Dermis blood vessel endothelial cell (primary cell): ENCODE measurements at regions not wholly inside any gene's neighbourhood (a gene's known extent, or its start where the extent isn't known, plus 50 kb on each side); places are given as distances from the start of the nearest gene placed in this dataset.

Experiments used
- DNase-seq: peaks from one replicate; pipeline ENCODE4 v3.0.0; 2010

- no peak for DNase-seq
These were observed 459.0 kb downstream of the BCL11A start for GRCh38 chr2:60094450-60094929.

- no peak for DNase-seq
These were observed 460.7 kb downstream of the BCL11A start for GRCh38 chr2:60092781-60093180.

GRCh38 chr2:60091894-60092293 is 461.6 kb downstream of the BCL11A start:
- DNase-seq: no peak

DNA sequence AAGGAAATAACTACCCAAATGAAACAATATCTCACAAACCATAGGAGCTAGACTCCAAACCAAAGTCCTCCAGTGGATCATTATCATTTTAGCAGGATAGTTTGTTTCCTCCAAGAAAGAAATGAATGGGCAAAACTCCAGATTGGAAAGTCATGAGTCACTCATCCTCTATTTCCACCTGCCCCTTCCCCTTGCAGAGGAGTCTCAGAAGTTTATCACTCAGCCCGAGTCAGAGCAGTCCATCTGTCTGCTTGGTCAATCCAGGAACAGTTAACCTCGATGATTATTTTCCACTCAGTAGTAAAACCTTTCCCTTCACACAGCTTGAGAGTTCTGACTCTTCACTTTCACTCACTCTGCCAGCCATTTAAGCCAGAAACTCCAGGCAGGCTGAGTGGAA is 462.2 kb downstream of the BCL11A start:
- no peak for DNase-seq

GRCh38 chr2:60079562-60079961 is 473.9 kb downstream of the BCL11A start:
- no peak for DNase-seq

GRCh38 chr2:60075048-60075447 is 478.4 kb downstream of the BCL11A start:
- DNase-seq: no peak

- no peak for DNase-seq
These were observed 480.3 kb downstream of the BCL11A start for GRCh38 chr2:60073201-60073600.

GRCh38 chr2:60072609-60073008 is 480.8 kb downstream of the BCL11A start:
- DNase-seq: no peak

- no peak for DNase-seq
These were observed 482.0 kb downstream of the BCL11A start for GRCh38 chr2:60071490-60071831.

- DNase-seq: no peak
These were observed 482.5 kb downstream of the BCL11A start for GRCh38 chr2:60070736-60071489.

GRCh38 chr2:60070196-60070595 is 483.3 kb downstream of the BCL11A start:
- no peak for DNase-seq

DNA sequence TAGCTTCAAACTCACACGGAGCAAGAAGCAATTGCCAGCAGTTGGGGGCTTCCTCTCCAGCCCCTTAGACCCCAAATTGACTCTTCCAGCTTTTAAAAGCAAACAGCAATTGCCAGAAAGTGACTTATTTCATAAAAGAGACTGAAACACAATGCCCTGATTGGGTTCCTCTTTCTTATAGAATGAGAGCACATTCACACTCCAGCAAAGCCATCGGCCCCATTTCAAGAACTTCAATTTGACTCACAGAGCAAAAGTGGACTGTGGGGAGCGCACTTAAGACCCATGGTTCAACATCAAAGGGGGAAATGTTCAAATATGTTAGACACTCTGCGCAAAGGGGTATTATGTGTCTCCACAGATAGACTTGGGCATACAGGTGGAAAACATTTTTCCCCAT is 484.7 kb downstream of the BCL11A start:
- no peak for DNase-seq

GRCh38 chr2:60067006-60067405 is 486.4 kb downstream of the BCL11A start:
- DNase-seq: no peak

GRCh38 chr2:60066096-60066839 is 487.2 kb downstream of the BCL11A start:
- no peak for DNase-seq

DNA sequence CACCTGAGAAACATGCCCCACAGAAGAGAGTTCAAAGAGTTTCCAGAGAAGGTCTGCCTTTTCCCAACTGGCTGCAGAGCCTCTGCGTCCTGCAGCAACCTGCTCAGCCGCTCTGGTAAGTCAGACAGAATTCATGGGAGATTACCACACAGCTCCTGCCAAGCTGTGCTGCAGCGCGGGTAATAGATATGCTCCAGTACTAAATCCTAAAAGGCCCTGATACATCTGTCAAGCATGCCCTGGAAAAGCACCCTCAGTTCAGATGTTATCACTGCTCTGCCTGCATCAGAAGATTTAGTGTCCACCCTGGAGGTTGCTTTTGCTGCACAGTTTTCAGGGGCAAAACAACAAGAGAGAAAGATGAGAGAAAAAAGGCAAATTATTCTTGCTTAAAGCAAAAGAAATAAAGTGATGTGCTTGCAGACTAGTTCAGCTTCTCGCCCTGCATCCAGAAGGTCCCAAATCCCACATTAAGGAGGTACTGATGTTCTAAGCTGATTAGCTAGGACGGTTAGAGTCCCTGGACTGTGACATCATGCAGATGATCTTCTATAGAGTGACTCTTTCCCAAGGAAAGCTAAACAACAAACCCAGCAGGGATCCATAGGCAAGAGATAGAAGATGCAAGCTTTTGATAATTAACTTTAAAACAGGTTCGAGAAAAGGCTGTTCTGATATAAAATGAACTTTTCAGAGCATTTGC is 488.6 kb downstream of the BCL11A start:
- DNase-seq: no peak

- no peak for DNase-seq
These were observed 494.7 kb downstream of the BCL11A start for GRCh38 chr2:60058781-60059180.

DNA sequence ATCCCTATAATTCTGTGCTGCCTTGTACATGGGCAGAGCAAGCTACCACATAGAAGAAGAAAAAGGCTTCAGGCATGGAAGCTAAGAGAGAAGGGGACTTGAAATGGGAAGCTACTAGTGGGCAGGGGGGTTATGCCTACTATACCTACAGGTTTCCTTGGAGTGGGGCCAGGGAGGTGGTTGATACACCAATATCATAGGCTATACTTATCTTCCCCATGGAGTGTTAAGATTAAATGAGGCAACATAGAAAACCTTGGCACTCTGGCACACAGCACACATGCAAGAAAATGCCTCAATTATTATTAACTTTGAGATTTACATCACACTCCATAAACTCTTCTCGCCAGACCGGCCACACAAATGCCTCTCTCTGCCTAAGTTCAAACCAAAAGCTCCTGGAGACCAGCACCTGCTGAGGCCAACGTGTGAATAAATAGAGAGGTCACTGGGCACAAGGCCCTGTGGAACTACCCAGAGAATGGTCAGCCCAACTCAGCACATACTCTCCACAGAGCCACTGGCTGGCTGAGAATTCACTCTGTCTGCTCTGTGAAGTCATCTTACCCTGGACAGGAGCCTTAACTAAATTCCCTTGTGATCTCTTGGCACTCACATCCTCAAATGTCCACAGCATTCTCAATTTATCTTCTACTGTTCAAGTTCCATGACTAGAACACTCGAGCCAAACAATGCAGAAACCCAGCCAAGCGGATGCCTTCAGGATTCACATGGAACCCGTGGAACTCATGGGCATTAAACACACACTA is 498.7 kb downstream of the BCL11A start:
- no peak for DNase-seq

GRCh38 chr2:60053791-60054190 is 499.7 kb downstream of the BCL11A start:
- no peak for DNase-seq

- DNase-seq: no peak
These were observed 500.9 kb downstream of the BCL11A start for GRCh38 chr2:60052601-60053000.

- no peak for DNase-seq
These were observed 501.5 kb downstream of the BCL11A start for GRCh38 chr2:60051991-60052390.

DNA sequence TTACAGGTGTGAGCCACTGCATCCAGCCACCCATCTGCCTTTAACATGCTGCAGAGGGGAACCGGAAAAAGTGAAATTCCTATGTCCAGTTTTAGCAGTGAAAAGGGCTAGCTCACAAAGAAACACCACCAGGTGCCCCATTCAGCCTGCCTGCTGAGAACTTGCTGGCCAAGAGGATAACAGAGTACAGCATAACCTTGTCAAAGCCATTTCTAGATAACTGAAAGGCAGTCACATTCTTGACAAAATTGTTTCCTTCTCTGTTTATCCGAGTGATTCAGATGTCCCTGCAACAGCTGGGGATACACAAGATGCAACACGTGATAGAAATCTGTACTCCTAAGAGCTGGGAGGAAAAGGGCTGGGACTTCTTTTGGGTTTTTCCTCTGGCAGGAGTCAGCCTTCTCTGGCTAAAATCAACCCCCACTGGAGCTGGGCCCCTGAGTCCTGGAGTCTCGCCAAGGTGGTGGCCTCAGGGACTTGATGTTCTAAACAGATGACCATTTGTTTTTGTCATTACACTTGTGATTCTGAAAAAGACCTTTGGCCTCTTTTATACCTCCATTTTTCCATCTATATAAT is 505.4 kb downstream of the BCL11A start:
- DNase-seq: no peak

- DNase-seq: no peak
These were observed 506.1 kb downstream of the BCL11A start for GRCh38 chr2:60047347-60047746.
